GM21528 (cell line): ENCODE measurements at regions not wholly inside any gene's neighbourhood (a gene's known extent, or its start where the extent isn't known, plus 50 kb on each side); places are given as distances from the start of the nearest gene placed in this dataset.

Experiments
- ATAC-seq: cut with Tn5 transposase; IDR thresholded peaks from one replicate; pipeline ENCODE4 v1.9.1; 2021; ENCODE audit warnings: mild to moderate bottlenecking, moderate library complexity; ENCODE audit not compliant: unreplicated experiment, low FRiP score

DNA sequence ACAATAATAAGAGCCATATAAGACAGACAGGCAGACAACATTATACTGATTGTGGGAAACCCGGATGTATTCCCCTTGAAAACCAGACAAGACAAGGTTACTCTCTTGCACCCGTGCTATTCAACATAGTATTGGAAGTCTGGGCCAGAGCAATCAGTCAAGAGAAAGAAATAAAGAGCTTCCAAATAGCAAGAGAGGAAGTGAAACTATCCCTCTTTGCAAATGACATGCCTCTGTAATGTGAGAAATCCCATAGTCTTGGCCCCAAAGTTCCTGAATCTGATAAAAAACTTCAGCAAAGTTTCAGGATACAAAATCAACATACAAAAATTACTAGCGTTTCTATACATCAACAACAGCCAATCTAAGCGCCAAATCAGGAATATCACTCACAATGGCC, 102.1 kb downstream of the DCAF12L2 start:
- ATAC-seq = no peak

DNA sequence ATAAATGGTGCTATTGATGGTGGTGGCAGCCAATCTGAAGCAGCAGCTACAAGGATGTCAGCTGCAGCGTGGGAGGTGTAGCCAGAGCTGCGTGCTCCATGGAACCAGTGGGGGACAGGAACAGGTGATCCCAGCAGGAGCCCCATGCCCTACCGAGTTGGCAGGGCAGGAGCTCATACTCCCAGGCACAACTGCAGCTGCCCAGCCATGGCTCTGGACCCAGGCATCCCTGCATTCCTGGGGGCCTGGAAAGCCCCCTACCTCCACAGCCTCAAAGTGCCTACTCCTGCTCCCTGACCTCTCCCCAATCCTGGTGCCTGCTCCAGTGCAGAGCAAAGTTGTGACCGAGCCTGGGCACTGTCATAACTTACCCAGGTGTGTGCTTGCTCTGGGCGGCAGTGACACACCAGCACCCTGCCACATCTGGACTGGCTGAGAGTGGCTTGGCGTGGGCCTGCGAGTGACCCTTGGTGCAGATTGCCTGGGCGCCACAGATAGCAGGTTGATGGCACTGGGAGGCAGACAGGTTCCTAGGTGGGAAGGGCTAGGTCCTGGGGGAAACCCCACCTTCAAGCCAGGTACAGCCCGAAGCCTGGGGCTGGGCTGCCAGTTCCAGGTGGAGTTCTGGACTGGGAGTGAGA, 101.1 kb downstream of the DCAF12L2 start:
- ATAC-seq = no peak

DNA sequence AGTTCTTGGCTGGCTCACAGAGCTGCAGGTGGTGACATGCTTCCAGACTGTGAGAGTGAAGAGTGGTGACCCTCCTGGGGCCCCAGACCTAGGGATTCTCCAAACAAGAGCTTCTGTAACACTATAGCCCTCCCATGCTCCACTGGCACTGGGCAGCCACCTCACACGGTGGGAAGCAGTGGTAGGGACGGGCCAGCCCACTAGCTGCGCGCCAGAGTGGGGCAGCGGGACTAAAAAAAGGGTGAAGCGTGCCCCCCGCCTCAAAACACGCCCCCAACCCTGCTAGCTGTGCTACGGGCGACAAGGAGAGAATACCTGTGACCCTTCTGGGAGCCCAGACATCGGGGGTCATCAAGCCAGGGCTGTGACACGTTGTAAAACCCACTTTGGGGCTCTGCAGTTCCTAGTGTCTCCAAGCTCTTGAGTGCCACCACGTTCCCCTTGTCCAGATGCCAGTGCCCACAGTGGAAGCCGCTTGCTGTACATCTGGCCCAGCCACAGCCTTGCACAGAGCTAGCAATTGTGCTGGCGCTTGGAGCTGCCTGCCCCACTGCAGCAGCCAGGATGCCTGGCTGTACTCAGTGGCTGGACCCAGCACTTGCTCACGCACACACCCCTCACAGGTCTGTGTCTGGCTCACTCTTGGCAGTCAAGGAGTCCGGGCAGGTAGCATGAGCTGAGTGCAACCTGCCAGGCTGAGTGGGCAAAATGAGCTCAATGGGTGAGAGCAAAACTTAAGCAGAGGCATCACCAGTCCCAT, 100.0 kb downstream of the DCAF12L2 start:
- no peak for ATAC-seq
